A204.1 (cell line): ENCODE measurements at regions not wholly inside any gene's neighbourhood (a gene's known extent, or its start where the extent isn't known, plus 50 kb on each side); places are given as distances from the start of the nearest gene placed in this dataset.
"Not testable (repeated sequence)": the region's sequence is repeated elsewhere in the genome, so short reads cannot be mapped to it uniquely, and the experiment has no call there.

ENCODE experiments used
- FAIRE-seq: peaks from 2 replicates; lab custom pipeline; 2012; peaks lifted over from hg19 to GRCh38; lab: Jason Lieb, UNC

GRCh38 chr14:43858981-43859380, 648.1 kb downstream of the FSCB start:
- FAIRE-seq, result no peak

GRCh38 chr14:43855556-43855955, 651.5 kb downstream of the FSCB start:
- FAIRE-seq, result no peak

- FAIRE-seq, result no peak
Observed at GRCh38 chr14:43853541-43853940, 653.5 kb downstream of the FSCB start.

- no peak for FAIRE-seq
Observed at GRCh38 chr14:43803076-43803689, 703.9 kb downstream of the FSCB start.

GRCh38 chr14:43795600-43796228, 711.4 kb downstream of the FSCB start:
- FAIRE-seq, result peak; percentile 79

GRCh38 chr14:43793579-43793978, 713.5 kb downstream of the FSCB start:
- no peak for FAIRE-seq

GRCh38 chr14:43792980-43793379, 714.1 kb downstream of the FSCB start:
- FAIRE-seq, result no peak

- no peak for FAIRE-seq
Observed at GRCh38 chr14:43790681-43791080, 716.4 kb downstream of the FSCB start.

- FAIRE-seq, result no peak
Observed at GRCh38 chr14:43789458-43789857, 717.6 kb downstream of the FSCB start.

- no peak for FAIRE-seq
Observed at GRCh38 chr14:43786066-43786762, 720.9 kb downstream of the FSCB start.

GRCh38 chr14:43784432-43784831, 722.7 kb downstream of the FSCB start:
- FAIRE-seq, result not testable (repeated sequence)

GRCh38 chr14:43778937-43779639, 728.0 kb downstream of the FSCB start:
- FAIRE-seq, result no peak

- no peak for FAIRE-seq
Observed at GRCh38 chr14:43778570-43778936, 728.5 kb downstream of the FSCB start.

GRCh38 chr14:43765474-43765873, 741.6 kb downstream of the FSCB start:
- FAIRE-seq, result no peak

- FAIRE-seq, result peak; percentile 39
Observed at GRCh38 chr14:43764433-43764832, 742.6 kb downstream of the FSCB start.

GRCh38 chr14:43755707-43756106, 751.4 kb downstream of the FSCB start:
- no peak for FAIRE-seq

- FAIRE-seq, result no peak
Observed at GRCh38 chr14:43754838-43755237, 752.2 kb downstream of the FSCB start.

GRCh38 chr14:43745746-43746145, 761.3 kb downstream of the FSCB start:
- no peak for FAIRE-seq

GRCh38 chr14:43735932-43736331, 771.2 kb downstream of the FSCB start:
- no peak for FAIRE-seq

- no peak for FAIRE-seq
Observed at GRCh38 chr14:43729143-43729542, 777.9 kb downstream of the FSCB start.

- FAIRE-seq, result no peak
Observed at GRCh38 chr14:43706900-43707299, 800.2 kb downstream of the FSCB start.

- FAIRE-seq, result not testable (repeated sequence)
Observed at GRCh38 chr14:43698561-43699284, 808.4 kb downstream of the FSCB start.
